ENCODE measurements at regions not wholly inside any gene's neighbourhood (a gene's known extent, or its start where the extent isn't known, plus 50 kb on each side); places are given as distances from the start of the nearest gene placed in this dataset.

GRCh38 chr11:97419729-97420128 lies 1029.9 kb downstream of the JRKL start:
- Mint-ChIP-seq H3K9me3 (peaks cover 0 to 6% (median 0%) of the 10 kb centered on the region in 7 donors), H3K4me1 (no peaks in the 10 kb centered on the region), H3K4me3 (no peak overlapping the region), H3K27me3 (ENCODE audit: low read depth in 3 of 3) (peaks cover 0 to 2% (median 0%) of the 10 kb centered on the region in 3 donors), H3K36me3 (no peaks in the 10 kb centered on the region), H3K27ac (no peak overlapping the region)
- no peaks in the 10 kb centered on the region for H3K79me2 ChIP-seq (ENCODE audit: insufficient read depth, low read length)
- no peak overlapping the region for H3K4me3 ChIP-seq (replicated peaks in 1 of 3; ENCODE audit: low read depth in 2 of 3, low read length in 3 of 3)
- H3K4me1 ChIP-seq (ENCODE audit: control insufficient read depth in 1 of 2, insufficient read depth in 2 of 2, low read length in 2 of 2), result no peaks in the 10 kb centered on the region
- H3K4me2 ChIP-seq (replicated peaks; ENCODE audit: extremely low read depth, low read length, poor library complexity, severe bottlenecking), result no peak overlapping the region
- H3K36me3 ChIP-seq (replicated peaks in 1 of 2; ENCODE audit: control insufficient read depth in 1 of 2, insufficient read depth in 2 of 2, low read length in 2 of 2), result no peaks in the 10 kb centered on the region
- no peak for DNase-seq
- TF ChIP-seq CTCF (IDR thresholded peaks at IDR 0.05), result no peak
- intact Hi-C loops (cut with micrococcal nuclease), result no loop called here
- no peak overlapping the region for H3K27ac ChIP-seq (ENCODE audit: low read depth in 1 of 2, low read length in 2 of 2)
- H2AFZ ChIP-seq (ENCODE audit: insufficient read depth, low read depth, low read length, poor library complexity, severe bottlenecking), result no peak overlapping the region
- no peaks in the 10 kb centered on the region for H3K27me3 ChIP-seq (ENCODE audit: control insufficient read depth in 2 of 2, insufficient read depth in 2 of 2, low read length in 2 of 2)
- no peak overlapping the region for H3K9ac ChIP-seq (ENCODE audit: insufficient read depth, low read length, poor library complexity, severe bottlenecking)
- no peaks in the 10 kb centered on the region for H4K20me1 ChIP-seq (ENCODE audit: insufficient read depth, low read length)
- no peaks in the 10 kb centered on the region for H3K9me3 ChIP-seq (replicated peaks in 1 of 2; ENCODE audit: control insufficient read depth in 1 of 2, insufficient read depth in 1 of 2, low read length in 2 of 2)

- Mint-ChIP-seq H3K4me1 (no peaks in the 10 kb centered on the region), H3K4me3 (no peak overlapping the region), H3K27ac (no peak overlapping the region), H3K27me3 (ENCODE audit: low read depth in 3 of 3) (peaks cover 0 to 2% (median 0%) of the 10 kb centered on the region in 3 donors), H3K9me3 (peaks cover 0 to 2% (median 0%) of the 10 kb centered on the region in 7 donors), H3K36me3 (no peaks in the 10 kb centered on the region)
- Histone ChIP-seq H3K4me2 (replicated peaks; ENCODE audit: extremely low read depth, low read length, poor library complexity, severe bottlenecking) (no peak overlapping the region), H3K27me3 (ENCODE audit: control insufficient read depth in 2 of 2, insufficient read depth in 2 of 2, low read length in 2 of 2) (no peaks in the 10 kb centered on the region), H3K4me1 (ENCODE audit: control insufficient read depth in 1 of 2, insufficient read depth in 2 of 2, low read length in 2 of 2) (no peaks in the 10 kb centered on the region), H3K9ac (ENCODE audit: insufficient read depth, low read length, poor library complexity, severe bottlenecking) (no peak overlapping the region), H2AFZ (ENCODE audit: insufficient read depth, low read depth, low read length, poor library complexity, severe bottlenecking) (no peak overlapping the region), H3K79me2 (ENCODE audit: insufficient read depth, low read length) (no peaks in the 10 kb centered on the region), H4K20me1 (ENCODE audit: insufficient read depth, low read length) (no peaks in the 10 kb centered on the region), H3K9me3 (replicated peaks in 1 of 2; ENCODE audit: control insufficient read depth in 1 of 2, insufficient read depth in 1 of 2, low read length in 2 of 2) (no peaks in the 10 kb centered on the region), H3K27ac (ENCODE audit: low read depth in 1 of 2, low read length in 2 of 2) (no peak overlapping the region), H3K4me3 (replicated peaks in 1 of 3; ENCODE audit: low read depth in 2 of 3, low read length in 3 of 3) (no peak overlapping the region), H3K36me3 (replicated peaks in 1 of 2; ENCODE audit: control insufficient read depth in 1 of 2, insufficient read depth in 2 of 2, low read length in 2 of 2) (no peaks in the 10 kb centered on the region)
- intact Hi-C loops (cut with micrococcal nuclease), result no loop called here
- 71% methylated on average over 1 of the region's 2 CpGs for WGBS (ENCODE audit: insufficient coverage)
- no peak for DNase-seq
- no peak for TF ChIP-seq CTCF (IDR thresholded peaks at IDR 0.05)
Observed at GRCh38 chr11:97428247-97428790, 1038.5 kb downstream of the JRKL start.

Measured in CD14-positive monocyte (primary cell).